HL-60 (cell line): ENCODE measurements at regions not wholly inside any gene's neighbourhood (a gene's known extent, or its start where the extent isn't known, plus 50 kb on each side); places are given as distances from the start of the nearest gene placed in this dataset.

ENCODE experiments used
- SPI1 ChIP-seq: IDR thresholded peaks from 2 replicates; pipeline ENCODE4 v1.6.1; 2012; ENCODE audit warnings: low read depth, mild to moderate bottlenecking, borderline replicate concordance
- TF ChIP-seq, protein P1 (sequence below): IDR thresholded peaks from one replicate; pipeline ENCODE4 v1.5.1; 2011; ENCODE audit warnings: low read length, control low read depth, inconsistent platforms; ENCODE audit not compliant: insufficient read depth
- TF ChIP-seq, protein P2 (sequence below): IDR thresholded peaks from 2 replicates; pipeline ENCODE4 v1.6.1; 2012; ENCODE audit warnings: low read depth; ENCODE audit not compliant: insufficient replicate concordance

DNA sequence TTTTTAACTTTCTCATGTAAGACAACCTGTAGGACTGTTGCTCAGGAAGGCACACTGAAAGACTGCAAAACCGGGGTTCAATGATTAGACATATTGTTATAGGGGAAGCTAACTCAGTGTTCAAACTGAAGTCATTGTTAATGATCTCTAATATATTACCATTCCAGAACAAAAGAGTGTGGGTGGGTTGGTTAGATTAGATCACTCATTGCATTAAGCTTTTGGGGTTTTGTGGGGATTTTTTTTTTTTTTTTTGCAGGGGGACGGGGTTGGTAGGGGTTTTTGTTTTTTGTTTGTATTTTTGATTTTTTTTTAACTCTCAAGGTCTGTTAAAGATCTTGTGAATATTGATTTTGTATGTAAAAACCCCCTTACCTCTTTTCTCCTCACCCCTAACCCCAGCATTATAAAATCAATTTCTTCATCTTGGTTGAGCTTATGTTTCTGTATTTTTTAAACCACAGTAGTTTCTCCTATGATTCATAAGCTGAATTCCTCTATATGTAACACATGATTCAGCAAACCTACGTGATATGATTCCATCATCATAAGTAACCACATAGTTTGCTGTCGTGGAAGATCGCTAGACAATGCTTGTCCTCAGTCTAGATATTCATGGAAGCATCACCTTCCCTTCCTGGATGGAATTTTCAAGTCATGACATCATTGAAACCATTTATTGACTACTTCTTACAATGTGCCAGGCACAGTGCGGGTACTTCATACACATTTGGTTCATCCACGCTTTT, 544.1 kb upstream of the MDFIC2 start:
- TF ChIP-seq, protein P1, sequence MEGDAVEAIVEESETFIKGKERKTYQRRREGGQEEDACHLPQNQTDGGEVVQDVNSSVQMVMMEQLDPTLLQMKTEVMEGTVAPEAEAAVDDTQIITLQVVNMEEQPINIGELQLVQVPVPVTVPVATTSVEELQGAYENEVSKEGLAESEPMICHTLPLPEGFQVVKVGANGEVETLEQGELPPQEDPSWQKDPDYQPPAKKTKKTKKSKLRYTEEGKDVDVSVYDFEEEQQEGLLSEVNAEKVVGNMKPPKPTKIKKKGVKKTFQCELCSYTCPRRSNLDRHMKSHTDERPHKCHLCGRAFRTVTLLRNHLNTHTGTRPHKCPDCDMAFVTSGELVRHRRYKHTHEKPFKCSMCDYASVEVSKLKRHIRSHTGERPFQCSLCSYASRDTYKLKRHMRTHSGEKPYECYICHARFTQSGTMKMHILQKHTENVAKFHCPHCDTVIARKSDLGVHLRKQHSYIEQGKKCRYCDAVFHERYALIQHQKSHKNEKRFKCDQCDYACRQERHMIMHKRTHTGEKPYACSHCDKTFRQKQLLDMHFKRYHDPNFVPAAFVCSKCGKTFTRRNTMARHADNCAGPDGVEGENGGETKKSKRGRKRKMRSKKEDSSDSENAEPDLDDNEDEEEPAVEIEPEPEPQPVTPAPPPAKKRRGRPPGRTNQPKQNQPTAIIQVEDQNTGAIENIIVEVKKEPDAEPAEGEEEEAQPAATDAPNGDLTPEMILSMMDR, result no peak
- TF ChIP-seq, protein P2, sequence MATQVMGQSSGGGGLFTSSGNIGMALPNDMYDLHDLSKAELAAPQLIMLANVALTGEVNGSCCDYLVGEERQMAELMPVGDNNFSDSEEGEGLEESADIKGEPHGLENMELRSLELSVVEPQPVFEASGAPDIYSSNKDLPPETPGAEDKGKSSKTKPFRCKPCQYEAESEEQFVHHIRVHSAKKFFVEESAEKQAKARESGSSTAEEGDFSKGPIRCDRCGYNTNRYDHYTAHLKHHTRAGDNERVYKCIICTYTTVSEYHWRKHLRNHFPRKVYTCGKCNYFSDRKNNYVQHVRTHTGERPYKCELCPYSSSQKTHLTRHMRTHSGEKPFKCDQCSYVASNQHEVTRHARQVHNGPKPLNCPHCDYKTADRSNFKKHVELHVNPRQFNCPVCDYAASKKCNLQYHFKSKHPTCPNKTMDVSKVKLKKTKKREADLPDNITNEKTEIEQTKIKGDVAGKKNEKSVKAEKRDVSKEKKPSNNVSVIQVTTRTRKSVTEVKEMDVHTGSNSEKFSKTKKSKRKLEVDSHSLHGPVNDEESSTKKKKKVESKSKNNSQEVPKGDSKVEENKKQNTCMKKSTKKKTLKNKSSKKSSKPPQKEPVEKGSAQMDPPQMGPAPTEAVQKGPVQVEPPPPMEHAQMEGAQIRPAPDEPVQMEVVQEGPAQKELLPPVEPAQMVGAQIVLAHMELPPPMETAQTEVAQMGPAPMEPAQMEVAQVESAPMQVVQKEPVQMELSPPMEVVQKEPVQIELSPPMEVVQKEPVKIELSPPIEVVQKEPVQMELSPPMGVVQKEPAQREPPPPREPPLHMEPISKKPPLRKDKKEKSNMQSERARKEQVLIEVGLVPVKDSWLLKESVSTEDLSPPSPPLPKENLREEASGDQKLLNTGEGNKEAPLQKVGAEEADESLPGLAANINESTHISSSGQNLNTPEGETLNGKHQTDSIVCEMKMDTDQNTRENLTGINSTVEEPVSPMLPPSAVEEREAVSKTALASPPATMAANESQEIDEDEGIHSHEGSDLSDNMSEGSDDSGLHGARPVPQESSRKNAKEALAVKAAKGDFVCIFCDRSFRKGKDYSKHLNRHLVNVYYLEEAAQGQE, result no peak
- TF ChIP-seq SPI1, result no peak
